ENCODE measurements at regions not wholly inside any gene's neighbourhood (a gene's known extent, or its start where the extent isn't known, plus 50 kb on each side); places are given as distances from the start of the nearest gene placed in this dataset.

GRCh38 chr14:100673807-100674154 lies 52.9 kb upstream of the DLK1 start:
- DNase-seq (ENCODE audit: low read depth in 2 of 2): no peak

GRCh38 chr14:100674428-100674827 lies 52.3 kb upstream of the DLK1 start:
- no peak for DNase-seq (ENCODE audit: low read depth in 2 of 2)

- no peak for DNase-seq (ENCODE audit: low read depth in 2 of 2)
Measured at GRCh38 chr14:100674897-100675619, 51.6 kb upstream of the DLK1 start.

DNA sequence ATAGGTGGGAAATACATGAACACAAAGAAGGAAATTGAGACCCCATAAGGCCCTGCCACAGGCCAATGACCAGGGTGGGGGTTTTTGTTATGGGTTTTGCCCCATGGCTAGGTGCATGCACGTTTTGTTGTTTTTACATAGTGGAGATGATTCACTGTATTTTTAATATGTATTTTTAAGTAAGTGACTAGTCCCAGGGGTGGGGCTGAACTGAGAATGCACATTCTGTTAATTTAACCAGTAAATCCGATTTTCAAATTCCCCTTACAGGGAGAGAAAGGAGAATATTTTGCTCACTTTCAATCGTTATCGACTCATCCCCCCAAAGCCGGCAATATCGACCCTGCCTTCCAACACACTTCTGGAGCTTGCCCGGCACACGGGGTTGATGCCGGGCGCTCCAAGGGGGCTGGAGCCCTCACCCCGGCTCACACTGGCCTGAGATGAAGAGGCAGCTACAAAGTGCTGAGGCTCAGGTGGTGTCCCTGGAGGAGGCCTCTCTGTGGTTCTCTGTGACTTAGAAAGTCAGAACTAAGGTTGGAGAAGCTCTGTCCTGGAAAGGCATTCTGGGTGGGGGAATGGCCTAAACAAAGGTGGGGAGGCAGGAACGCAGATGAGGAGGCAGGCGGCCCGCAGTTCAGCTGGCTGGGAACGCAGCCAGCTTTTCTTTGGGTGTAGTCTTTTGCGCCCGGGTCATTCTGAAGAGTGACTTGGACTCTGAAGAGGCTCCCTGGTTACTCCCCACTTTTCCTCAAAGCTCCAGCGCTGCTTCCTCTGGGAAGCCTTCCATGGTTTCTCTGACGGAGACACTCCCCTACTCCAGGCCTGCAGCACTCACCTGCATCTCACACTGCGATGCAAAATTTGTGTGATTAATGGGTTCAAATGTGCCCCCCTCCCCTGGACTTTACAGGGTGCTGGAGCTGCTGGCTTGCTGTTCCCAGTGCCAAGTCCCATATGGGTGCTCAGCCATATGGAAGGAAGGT lies 50.7 kb upstream of the DLK1 start:
- no peak for DNase-seq (ENCODE audit: low read depth in 2 of 2)
